ENCODE measurements at regions not wholly inside any gene's neighbourhood (a gene's known extent, or its start where the extent isn't known, plus 50 kb on each side); places are given as distances from the start of the nearest gene placed in this dataset.
A peak's percentile ranks its signal among the peaks of the same experiment; 100 is the strongest.
"Not testable (repeated sequence)": the region's sequence is repeated elsewhere in the genome, so short reads cannot be mapped to it uniquely, and the experiment has no call there.

DNA sequence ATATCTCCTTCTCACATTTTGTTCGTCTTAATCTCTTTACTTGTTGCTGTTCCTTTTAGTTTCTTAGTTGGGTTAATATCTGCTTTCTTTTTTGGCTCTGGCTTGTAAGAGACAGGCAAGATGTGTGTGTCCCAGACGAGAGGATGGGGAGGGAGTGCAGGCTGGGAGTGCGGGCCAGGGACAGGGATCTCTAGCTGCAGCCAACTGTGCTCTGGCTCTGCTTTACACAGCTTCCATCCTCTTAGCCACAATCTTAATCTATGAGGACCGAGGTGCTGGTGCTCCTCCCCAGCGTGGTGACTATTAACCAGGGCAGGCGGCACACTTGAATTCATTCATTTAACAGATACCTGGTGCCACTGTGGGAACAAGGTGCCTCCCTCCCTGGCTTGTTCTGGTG lies 70.9 kb upstream of the WASF3 start:
- H3K27ac ChIP-seq: peak overlapping the region in 5 of 10 donors; percentile 25 to 75 (median 37)

DNA sequence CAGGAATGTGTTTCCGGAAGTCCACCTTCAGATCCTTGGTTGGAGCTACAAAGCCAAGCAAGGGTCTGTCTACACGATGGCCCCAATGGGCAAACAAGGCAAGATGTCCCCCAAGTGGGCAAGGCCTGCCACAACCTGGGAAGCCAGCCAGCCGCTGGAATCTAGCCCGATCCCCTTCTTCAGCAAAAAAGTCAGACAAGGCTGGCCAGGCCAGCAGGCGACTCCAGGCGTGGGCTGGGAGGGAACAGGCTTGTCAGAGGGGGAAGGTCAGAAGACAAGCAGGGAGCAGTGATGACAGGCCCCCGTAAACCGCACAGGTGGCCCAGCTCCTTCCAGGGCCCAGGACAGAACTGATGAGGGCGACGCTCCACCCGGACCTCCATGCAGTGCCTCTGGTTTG lies 69.7 kb upstream of the WASF3 start:
- TF ChIP-seq, protein P1, sequence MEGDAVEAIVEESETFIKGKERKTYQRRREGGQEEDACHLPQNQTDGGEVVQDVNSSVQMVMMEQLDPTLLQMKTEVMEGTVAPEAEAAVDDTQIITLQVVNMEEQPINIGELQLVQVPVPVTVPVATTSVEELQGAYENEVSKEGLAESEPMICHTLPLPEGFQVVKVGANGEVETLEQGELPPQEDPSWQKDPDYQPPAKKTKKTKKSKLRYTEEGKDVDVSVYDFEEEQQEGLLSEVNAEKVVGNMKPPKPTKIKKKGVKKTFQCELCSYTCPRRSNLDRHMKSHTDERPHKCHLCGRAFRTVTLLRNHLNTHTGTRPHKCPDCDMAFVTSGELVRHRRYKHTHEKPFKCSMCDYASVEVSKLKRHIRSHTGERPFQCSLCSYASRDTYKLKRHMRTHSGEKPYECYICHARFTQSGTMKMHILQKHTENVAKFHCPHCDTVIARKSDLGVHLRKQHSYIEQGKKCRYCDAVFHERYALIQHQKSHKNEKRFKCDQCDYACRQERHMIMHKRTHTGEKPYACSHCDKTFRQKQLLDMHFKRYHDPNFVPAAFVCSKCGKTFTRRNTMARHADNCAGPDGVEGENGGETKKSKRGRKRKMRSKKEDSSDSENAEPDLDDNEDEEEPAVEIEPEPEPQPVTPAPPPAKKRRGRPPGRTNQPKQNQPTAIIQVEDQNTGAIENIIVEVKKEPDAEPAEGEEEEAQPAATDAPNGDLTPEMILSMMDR (IDR thresholded peaks at IDR 0.05): no peak
- no peak overlapping the region for H3K4me3 ChIP-seq
- DNase-seq (no peak), ATAC-seq (no peak)
- intact Hi-C loops (cut with DNase I): loop anchor here in 3 of 10 donors (10.0 kb wide), 3 partner anchors 207 to 437 kb away; partner anchors contain the start of gene CDK8 (in 1 of the 3)
- no peaks in the 10 kb centered on the region for H3K9me3 ChIP-seq
- no peaks in the 10 kb centered on the region for H3K36me3 ChIP-seq
- peaks cover 0 to 14% (median 0%) of the 10 kb centered on the region in 9 donors for H3K4me1 ChIP-seq
- peaks cover 0 to 7% (median 0%) of the 10 kb centered on the region in 7 donors for H3K27me3 ChIP-seq
- H3K27ac ChIP-seq: no peak overlapping the region
- 82 to 84% methylated on average over 11 of the region's 11 CpGs for WGBS, 2 donors

More for the DNA sequence above, 70.9 kb upstream of the WASF3 start:
- 52 to 59% methylated on average over 6 of the region's 6 CpGs for WGBS, 2 donors
- H3K36me3 ChIP-seq: no peaks in the 10 kb centered on the region
- intact Hi-C loops (cut with DNase I): loop anchor here in 3 of 10 donors (10.0 kb wide), 3 partner anchors 208 to 438 kb away; partner anchors contain the start of gene CDK8 (in 1 of the 3)
- ATAC-seq (peak; percentile 55 to 87 (median 78)), DNase-seq (peak in 1 of 2 donors; percentile 35)
- TF ChIP-seq, protein P1 (IDR thresholded peaks at IDR 0.05): no peak
- H3K4me3 ChIP-seq: no peak overlapping the region
- no peaks in the 10 kb centered on the region for H3K9me3 ChIP-seq
- H3K27me3 ChIP-seq: peaks cover 0 to 7% (median 0%) of the 10 kb centered on the region in 7 donors
- peaks cover 0 to 14% (median 0%) of the 10 kb centered on the region in 9 donors for H3K4me1 ChIP-seq

DNA sequence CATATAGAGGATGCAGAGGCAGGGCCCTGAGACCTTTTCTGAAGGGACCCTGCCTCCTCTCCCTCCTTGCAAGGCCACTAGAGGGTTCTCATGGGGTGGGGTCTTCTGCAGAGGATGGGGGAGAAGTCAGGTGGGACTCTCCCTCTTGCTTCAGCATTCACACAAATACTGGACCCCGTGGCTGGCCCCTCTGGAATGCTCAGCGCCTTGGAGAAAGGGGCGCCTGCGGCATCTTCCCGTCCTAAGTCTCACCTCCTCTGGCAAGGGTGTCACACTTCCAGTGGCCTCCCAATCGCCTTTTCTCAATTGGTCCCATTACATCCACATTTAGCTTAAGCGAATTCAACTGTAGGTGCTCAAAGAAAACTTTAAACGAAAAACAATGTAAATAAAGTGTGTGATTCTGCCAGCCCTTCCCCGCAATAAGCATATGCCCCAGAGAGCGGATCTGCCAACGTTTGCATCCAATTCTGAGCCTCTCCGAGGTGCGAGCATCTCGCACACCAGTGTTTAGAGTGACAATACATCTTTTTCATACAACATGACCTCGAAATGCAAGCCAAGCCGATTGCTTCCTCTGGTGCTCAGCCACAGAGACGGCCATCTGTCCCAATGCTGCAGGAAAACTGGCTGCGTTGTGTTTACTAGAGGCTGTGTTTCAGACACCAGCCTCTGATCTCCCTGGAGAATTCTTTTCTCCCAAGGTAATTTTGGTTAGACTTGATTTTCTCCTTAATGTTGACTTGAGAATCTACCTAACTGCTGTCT lies 69.1 kb upstream of the WASF3 start:
- intact Hi-C loops (cut with DNase I): loop anchor here in 3 of 10 donors (10.0 kb wide), 3 partner anchors 206 to 436 kb away; partner anchors contain the start of gene CDK8 (in 1 of the 3)
- 87% methylated on average over 18 of the region's 18 CpGs for WGBS, 2 donors
- no peak overlapping the region for H3K27ac ChIP-seq

DNA sequence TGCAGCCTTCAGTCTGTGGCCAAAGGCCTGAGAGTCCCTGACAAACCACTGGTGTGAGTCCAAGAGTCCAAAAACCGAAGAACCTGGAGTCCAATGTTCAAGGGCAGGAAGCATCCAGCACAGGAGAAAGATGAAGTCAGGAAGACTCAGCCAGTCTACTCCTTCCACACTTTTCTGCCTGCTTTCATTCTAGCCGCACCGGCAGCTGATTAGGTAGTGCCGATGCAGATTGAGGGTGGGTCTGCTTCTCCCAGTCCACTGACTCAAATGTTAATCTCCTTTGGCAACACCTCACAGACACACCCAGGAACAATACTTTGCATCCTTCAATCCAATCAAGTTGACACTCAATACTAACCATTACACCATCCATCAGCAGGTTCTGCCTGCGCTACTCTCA lies 65.2 kb upstream of the WASF3 start:
- not testable (repeated sequence) for DNase-seq, ATAC-seq, H3K9me3 ChIP-seq, H3K36me3 ChIP-seq, H3K27ac ChIP-seq, H3K27me3 ChIP-seq, H3K4me3 ChIP-seq
- WGBS, 2 donors: 93 to 94% methylated on average over 5 of the region's 5 CpGs
- peaks cover 0 to 12% (median 0%) of the 10 kb centered on the region in 9 donors for H3K4me1 ChIP-seq
- intact Hi-C loops (cut with DNase I): loop anchor here in 3 of 10 donors (5.0 to 10.0 kb wide), 3 partner anchors 118 to 305 kb away; partner anchors contain the start of gene CDK8 (in 1 of the 3)

More for the DNA sequence above, 69.1 kb upstream of the WASF3 start:
- no peaks in the 10 kb centered on the region for H3K36me3 ChIP-seq
- TF ChIP-seq, protein P1 (IDR thresholded peaks at IDR 0.05): no peak
- DNase-seq: no peak
- H3K27me3 ChIP-seq: peaks cover 0 to 7% (median 0%) of the 10 kb centered on the region in 7 donors
- no peak overlapping the region for H3K4me3 ChIP-seq
- H3K9me3 ChIP-seq: no peaks in the 10 kb centered on the region
- ATAC-seq: no peak
- H3K4me1 ChIP-seq: peaks cover 0 to 14% (median 0%) of the 10 kb centered on the region in 9 donors
